GM12864 (cell line): ENCODE measurements at regions not wholly inside any gene's neighbourhood (a gene's known extent, or its start where the extent isn't known, plus 50 kb on each side); places are given as distances from the start of the nearest gene placed in this dataset.

Experiments used
- DNase-seq: peaks from one replicate; pipeline ENCODE4 v3.0.0-alpha.2; 2011; ENCODE audit warnings: low read depth
- H3K4me3 ChIP-seq: 2 replicates; pipeline ENCODE4 v1.5.1; 2011; ENCODE audit warnings: mild to moderate bottlenecking, low read depth, low read length, control low read depth
- CTCF ChIP-seq: IDR thresholded peaks from 2 replicates; pipeline ENCODE4 v1.5.1; 2011; ENCODE audit warnings: low read depth, mild to moderate bottlenecking, moderate library complexity, low read length, control low read depth, inconsistent platforms; ENCODE audit errors: missing control alignments

- no peak for TF ChIP-seq CTCF
- no peak for DNase-seq
- H3K4me3 ChIP-seq = no peak overlapping the region
Measured at GRCh38 chr4:175419236-175419718, 392.8 kb downstream of the GPM6A start.

- no peak for TF ChIP-seq CTCF
- no peak for DNase-seq
- H3K4me3 ChIP-seq = no peak overlapping the region
Measured at GRCh38 chr4:175421506-175421905, 390.6 kb downstream of the GPM6A start.

GRCh38 chr4:175422331-175422730 lies 389.7 kb downstream of the GPM6A start:
- DNase-seq = no peak
- no peak overlapping the region for H3K4me3 ChIP-seq
- no peak for TF ChIP-seq CTCF

GRCh38 chr4:175424111-175424510 lies 388.0 kb downstream of the GPM6A start:
- TF ChIP-seq CTCF = no peak
- DNase-seq = no peak
- H3K4me3 ChIP-seq = no peak overlapping the region

- DNase-seq = no peak
- H3K4me3 ChIP-seq = no peak overlapping the region
- TF ChIP-seq CTCF = no peak
Measured at GRCh38 chr4:175427751-175428150, 384.3 kb downstream of the GPM6A start.

GRCh38 chr4:175431694-175432093 lies 380.4 kb downstream of the GPM6A start:
- no peak for DNase-seq
- no peak overlapping the region for H3K4me3 ChIP-seq
- no peak for TF ChIP-seq CTCF

GRCh38 chr4:175435381-175435783 lies 376.7 kb downstream of the GPM6A start:
- TF ChIP-seq CTCF = no peak
- no peak for DNase-seq
- no peak overlapping the region for H3K4me3 ChIP-seq
